ENCODE measurements at regions not wholly inside any gene's neighbourhood (a gene's known extent, or its start where the extent isn't known, plus 50 kb on each side); places are given as distances from the start of the nearest gene placed in this dataset.

GRCh38 chr3:44026220-44026865 lies 215.3 kb upstream of the TOPAZ1 start:
- TF ChIP-seq CTCF (IDR thresholded peaks at IDR 0.05; ENCODE audit: poor library complexity): no peak
- TF ChIP-seq EZH2phosphoT487 (IDR thresholded peaks at IDR 0.05; ENCODE audit: low read depth, severe bottlenecking, unreplicated experiment): no peak

Measured in hepatocyte (in vitro differentiated cells).